ENCODE measurements at regions not wholly inside any gene's neighbourhood (a gene's known extent, or its start where the extent isn't known, plus 50 kb on each side); places are given as distances from the start of the nearest gene placed in this dataset.

- no peak for FAIRE-seq
These were observed 51.6 kb upstream of the DYNLRB2 start for GRCh38 chr16:80489173-80489572.

DNA sequence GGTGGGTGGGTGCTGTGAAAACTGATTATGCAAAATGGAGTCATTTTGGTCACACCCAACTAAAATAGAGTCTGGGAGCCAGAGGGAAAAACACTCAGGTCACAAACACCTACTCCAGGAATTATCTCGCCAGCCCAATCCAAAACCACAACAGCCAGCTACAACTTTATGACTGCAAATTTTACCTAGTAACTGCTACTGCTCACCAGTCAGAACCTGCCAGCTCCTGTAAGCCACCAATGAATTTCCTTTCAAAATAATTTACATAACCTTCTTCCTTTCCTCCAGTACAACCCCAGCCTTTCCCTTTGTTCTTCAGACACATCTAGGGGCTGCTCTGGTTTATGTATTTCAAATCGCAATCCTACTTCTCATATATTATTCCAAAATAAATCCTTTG, 52.6 kb upstream of the DYNLRB2 start:
- FAIRE-seq: no peak

DNA sequence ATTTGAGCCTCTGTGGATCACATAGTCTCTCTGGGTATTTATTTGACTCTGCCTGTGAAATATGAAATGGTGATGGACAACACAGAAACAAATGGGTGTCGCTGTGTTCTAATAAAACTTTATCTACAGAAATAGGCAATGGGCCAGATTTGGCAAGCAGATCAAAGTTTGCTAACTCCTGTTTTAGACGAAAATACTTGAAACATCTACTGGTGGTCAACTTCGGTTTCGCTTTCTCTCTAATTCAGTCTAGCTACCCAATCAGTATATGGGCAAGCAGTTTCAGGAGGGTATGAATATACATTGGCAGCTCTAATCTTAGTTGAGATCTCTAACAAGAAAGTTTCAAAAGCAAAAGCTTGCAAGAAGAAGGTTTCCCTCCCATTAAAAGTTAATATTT, 60.1 kb upstream of the DYNLRB2 start:
- FAIRE-seq: no peak

DNA sequence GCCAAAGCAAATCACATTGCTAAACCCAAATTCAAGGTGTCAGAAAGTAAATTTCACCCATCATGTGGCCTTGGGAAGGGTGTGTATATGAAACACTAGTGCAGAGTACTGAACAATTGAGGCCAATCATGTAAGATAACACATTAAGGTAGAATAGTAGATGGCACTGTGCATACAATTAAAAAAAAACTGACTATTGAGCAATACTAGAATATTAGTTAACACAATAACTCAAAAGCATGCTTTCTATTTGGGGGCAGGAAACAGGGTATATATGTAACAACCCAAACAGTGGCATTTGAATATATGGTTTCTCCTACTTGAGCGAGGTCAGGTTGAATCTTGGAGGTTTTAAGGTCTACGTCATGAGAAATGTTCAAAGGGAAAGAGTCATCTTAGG, 63.0 kb upstream of the DYNLRB2 start:
- no peak for FAIRE-seq

GRCh38 chr16:80468029-80468428, 72.8 kb upstream of the DYNLRB2 start:
- FAIRE-seq: no peak

- no peak for FAIRE-seq
These were observed 74.5 kb upstream of the DYNLRB2 start for GRCh38 chr16:80466024-80466987.

DNA sequence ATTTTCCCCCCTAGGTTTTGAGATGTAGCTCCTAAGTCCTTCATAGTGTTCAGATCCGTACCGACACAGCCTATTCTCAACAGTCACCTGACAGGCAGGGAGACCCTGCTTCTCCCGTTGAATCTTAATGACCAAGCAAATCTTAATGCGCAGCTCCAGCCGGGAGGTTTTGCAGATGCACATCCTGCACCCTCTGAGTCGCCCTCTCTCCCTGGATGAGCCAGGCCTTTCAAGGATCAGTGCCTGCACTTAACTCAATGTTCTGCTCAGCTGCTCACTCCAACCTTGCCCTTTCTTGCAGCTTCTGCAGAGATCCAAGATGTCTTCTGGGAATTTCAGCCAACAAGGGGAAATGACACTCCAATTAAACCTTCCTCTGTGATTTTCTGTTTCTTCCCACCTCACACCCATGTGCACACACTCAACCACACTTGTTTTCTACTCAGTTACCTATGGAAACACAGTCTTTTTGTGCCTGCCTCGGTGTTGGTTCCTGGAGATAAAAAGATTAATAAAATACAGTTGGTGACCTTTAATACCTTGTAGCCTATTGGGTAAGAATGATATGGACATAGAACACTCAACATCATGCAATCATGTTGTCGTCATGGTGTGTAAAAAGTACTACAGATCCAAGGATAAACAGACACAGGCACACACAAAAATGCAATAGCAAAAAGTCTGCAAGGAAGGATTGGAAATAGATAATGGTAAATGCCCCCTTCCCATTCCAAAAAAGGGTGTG, 76.9 kb upstream of the DYNLRB2 start:
- no peak for FAIRE-seq

DNA sequence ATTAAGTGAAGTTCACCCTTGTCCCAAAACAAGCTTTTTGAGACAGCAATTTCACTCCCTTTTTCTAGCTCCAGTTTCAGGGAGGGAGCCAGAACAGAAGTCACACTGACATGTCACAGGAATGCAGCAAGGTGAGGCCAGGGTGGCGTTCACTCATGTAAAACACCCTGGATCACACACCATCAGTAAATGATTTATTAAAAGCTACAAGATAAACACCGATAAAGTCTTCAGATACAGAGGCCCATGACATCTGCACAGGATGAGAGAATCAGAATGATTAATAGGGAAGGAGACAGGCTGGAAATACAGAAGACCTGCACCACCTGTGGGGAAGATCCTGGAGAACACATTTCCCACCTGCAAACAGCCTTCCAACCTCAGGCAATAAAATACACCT, 77.5 kb upstream of the DYNLRB2 start:
- no peak for FAIRE-seq

GRCh38 chr16:80462917-80463316, 77.9 kb upstream of the DYNLRB2 start:
- no peak for FAIRE-seq

- FAIRE-seq: no peak
These were observed 79.8 kb upstream of the DYNLRB2 start for GRCh38 chr16:80460988-80461387.

GRCh38 chr16:80459966-80460365, 80.8 kb upstream of the DYNLRB2 start:
- no peak for FAIRE-seq

- no peak for FAIRE-seq
These were observed 81.4 kb upstream of the DYNLRB2 start for GRCh38 chr16:80459331-80459777.

- no peak for FAIRE-seq
These were observed 82.9 kb upstream of the DYNLRB2 start for GRCh38 chr16:80457871-80458270.

GRCh38 chr16:80454802-80455201, 86.0 kb upstream of the DYNLRB2 start:
- no peak for FAIRE-seq

GRCh38 chr16:80449392-80449791, 91.4 kb upstream of the DYNLRB2 start:
- no peak for FAIRE-seq

DNA sequence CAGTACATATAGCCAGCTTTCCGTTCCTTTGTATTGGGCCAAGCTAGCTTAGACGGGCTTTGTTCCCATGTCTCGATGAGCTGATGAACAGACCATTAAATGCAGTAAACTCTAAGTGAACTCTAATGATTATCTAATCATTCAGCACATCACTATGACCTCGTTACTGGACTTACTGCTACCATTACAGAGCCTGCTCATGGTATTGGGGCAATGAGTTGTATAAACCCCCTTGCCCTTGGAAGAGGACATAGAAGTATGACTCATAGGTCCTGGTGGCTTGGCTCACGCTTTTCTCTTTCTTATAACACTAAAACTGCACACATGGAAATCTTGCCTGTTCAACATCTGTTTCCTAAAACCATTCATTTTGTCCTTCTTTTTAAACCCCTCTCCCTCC, 93.6 kb upstream of the DYNLRB2 start:
- FAIRE-seq: no peak

DNA sequence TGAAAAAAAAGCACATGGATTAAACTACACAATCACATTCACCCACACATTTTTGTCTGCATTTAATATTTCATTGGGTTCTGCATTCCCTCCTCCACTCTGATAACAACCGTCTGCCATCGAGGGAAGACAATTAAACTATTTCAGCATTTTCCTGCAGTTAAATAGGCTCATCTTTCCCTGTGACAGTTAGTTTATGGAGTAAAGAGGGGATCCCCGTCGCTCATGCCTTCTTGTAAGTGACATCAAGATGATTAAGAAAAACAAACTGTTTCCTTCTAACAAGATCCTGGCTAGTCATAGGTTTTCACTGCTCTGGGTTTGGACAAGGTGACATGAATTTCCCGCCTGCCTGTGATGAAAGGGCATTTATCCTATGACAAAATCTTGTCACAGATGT, 98.0 kb upstream of the DYNLRB2 start:
- FAIRE-seq: no peak

DNA sequence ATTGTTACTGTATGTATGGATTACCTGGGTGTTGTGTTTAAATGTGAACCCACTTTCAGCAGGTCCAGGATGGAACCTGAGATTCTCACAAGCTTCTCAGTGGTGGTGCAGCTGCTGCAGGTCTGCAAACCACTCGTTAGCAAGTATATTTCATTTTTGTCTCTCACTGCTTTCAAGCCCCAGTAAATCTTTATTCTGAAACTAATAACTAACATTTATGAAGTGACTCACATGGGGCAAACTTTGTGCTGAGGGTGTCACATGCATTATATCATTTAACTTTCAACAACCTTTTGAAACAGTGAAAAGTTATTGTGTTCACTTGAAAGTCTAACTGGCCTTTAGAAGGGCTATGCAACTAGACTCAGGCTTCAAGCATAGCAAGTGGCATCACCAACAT, 98.9 kb upstream of the DYNLRB2 start:
- no peak for FAIRE-seq

GRCh38 chr16:80440667-80441066, 100.1 kb upstream of the DYNLRB2 start:
- FAIRE-seq: no peak

GRCh38 chr16:80437707-80438106, 103.1 kb upstream of the DYNLRB2 start:
- FAIRE-seq: no peak

GRCh38 chr16:80436510-80436909, 104.3 kb upstream of the DYNLRB2 start:
- no peak for FAIRE-seq

GRCh38 chr16:80433623-80434022, 107.2 kb upstream of the DYNLRB2 start:
- no peak for FAIRE-seq

GRCh38 chr16:80427795-80428194, 113.0 kb upstream of the DYNLRB2 start:
- no peak for FAIRE-seq
